Vagina (tissue), 2 donors: ENCODE measurements at regions not wholly inside any gene's neighbourhood (a gene's known extent, or its start where the extent isn't known, plus 50 kb on each side); places are given as distances from the start of the nearest gene placed in this dataset.

Experiments used
- DNase-seq, 2 donors: peaks; one replicate each; pipeline ENCODE4 v3.0.0-alpha.2; 2017; ENCODE audit errors: extremely low spot score in 2 of 2
- H3K27ac ChIP-seq: fragments of 200-600 bp; sonication (generic); one replicate; pipeline ENCODE4 v1.5.1; 2019
- H3K27me3 ChIP-seq: fragments of 200-600 bp; sonication (generic); one replicate; pipeline ENCODE4 v1.5.1; 2019
- H3K36me3 ChIP-seq, 2 donors: fragments of 200-600 bp; sonication (generic); one replicate each; pipeline ENCODE4 v1.5.1; 2017 to 2019
- H3K4me1 ChIP-seq: fragments of 200-600 bp; sonication (generic); one replicate; pipeline ENCODE4 v1.5.1; 2019
- H3K4me3 ChIP-seq, 2 donors: fragments of 200-600 bp; sonication (generic); 1 replicate in 1 of 2; 2 replicates in 1 of 2; pipeline ENCODE4 v1.5.1; 2016 to 2019
- H3K9me3 ChIP-seq: fragments of 200-600 bp; sonication (generic); one replicate; pipeline ENCODE4 v1.5.1; 2019
- CTCF ChIP-seq, 3 experiments: fragments of 450-650 bp in 2 of 3; fragments of 200-600 bp in 1 of 3; sonication (generic) in 1 of 3; IDR thresholded peaks; one replicate each; pipeline ENCODE4 v1.5.1; 2017 to 2019; ENCODE audit warnings: antibody characterized with exemption in 3 of 3, mild to moderate bottlenecking in 2 of 3, moderate library complexity in 2 of 3
- POLR2A ChIP-seq, 2 donors: fragments of 450-650 bp; IDR thresholded peaks; one replicate each; pipeline ENCODE4 v1.6.1; 2017; ENCODE audit warnings: antibody characterized with exemption in 2 of 2, mild to moderate bottlenecking in 2 of 2, moderate library complexity in 2 of 2
- POLR2AphosphoS5 ChIP-seq, 2 donors: sonication (generic); formaldehyde crosslinking; IDR thresholded peaks; one replicate each; pipeline ENCODE4 v1.9.0; 2017; ENCODE audit warnings: antibody characterized with exemption in 2 of 2, mild to moderate bottlenecking in 2 of 2, low read depth in 1 of 2; ENCODE audit not compliant: insufficient read depth in 1 of 2
- intact Hi-C: fragments of 100-400 bp; cut with DNase I; formaldehyde crosslinking; loops from one replicate; pipeline ENCODE4 v1.15.1; 2023

GRCh38 chr20:56158489-56158888 is 90.0 kb upstream of the MC3R start:
- H3K36me3 ChIP-seq = no peaks in the 10 kb centered on the region
- intact Hi-C loops = no loop called here
- TF ChIP-seq CTCF (IDR thresholded peaks at IDR 0.05) = no peak
- no peak for TF ChIP-seq POLR2A (IDR thresholded peaks at IDR 0.05)
- TF ChIP-seq POLR2AphosphoS5 (IDR thresholded peaks at IDR 0.05; ENCODE audit: insufficient read depth in 1 of 2, low read depth in 1 of 2) = no peak
- H3K4me1 ChIP-seq = no peaks in the 10 kb centered on the region
- H3K27ac ChIP-seq = no peak overlapping the region
- no peaks in the 10 kb centered on the region for H3K9me3 ChIP-seq
- H3K27me3 ChIP-seq = no peaks in the 10 kb centered on the region
- no peak overlapping the region for H3K4me3 ChIP-seq
- DNase-seq = no peak

GRCh38 chr20:56160956-56161355 is 87.6 kb upstream of the MC3R start:
- Histone ChIP-seq H3K27ac (no peak overlapping the region), H3K36me3 (no peaks in the 10 kb centered on the region), H3K4me3 (no peak overlapping the region), H3K9me3 (no peaks in the 10 kb centered on the region), H3K4me1 (no peaks in the 10 kb centered on the region), H3K27me3 (no peaks in the 10 kb centered on the region)
- TF ChIP-seq POLR2A (IDR thresholded peaks at IDR 0.05) (no peak), CTCF (IDR thresholded peaks at IDR 0.05) (no peak), POLR2AphosphoS5 (IDR thresholded peaks at IDR 0.05; ENCODE audit: insufficient read depth in 1 of 2, low read depth in 1 of 2) (no peak)
- no peak for DNase-seq
- intact Hi-C loops = no loop called here

GRCh38 chr20:56163806-56164205 is 84.7 kb upstream of the MC3R start:
- intact Hi-C loops = no loop called here
- Histone ChIP-seq H3K27me3 (no peaks in the 10 kb centered on the region), H3K9me3 (no peaks in the 10 kb centered on the region), H3K36me3 (no peaks in the 10 kb centered on the region), H3K4me1 (no peaks in the 10 kb centered on the region), H3K4me3 (no peak overlapping the region), H3K27ac (no peak overlapping the region)
- no peak for TF ChIP-seq CTCF (IDR thresholded peaks at IDR 0.05)
- no peak for TF ChIP-seq POLR2A (IDR thresholded peaks at IDR 0.05)
- no peak for TF ChIP-seq POLR2AphosphoS5 (IDR thresholded peaks at IDR 0.05; ENCODE audit: insufficient read depth in 1 of 2, low read depth in 1 of 2)
- no peak for DNase-seq

GRCh38 chr20:56166781-56167465 is 81.6 kb upstream of the MC3R start:
- H3K9me3 ChIP-seq = no peaks in the 10 kb centered on the region
- intact Hi-C loops = no loop called here
- no peaks in the 10 kb centered on the region for H3K4me1 ChIP-seq
- no peak overlapping the region for H3K4me3 ChIP-seq
- DNase-seq = no peak
- no peaks in the 10 kb centered on the region for H3K27me3 ChIP-seq
- TF ChIP-seq CTCF (IDR thresholded peaks at IDR 0.05) (no peak), POLR2AphosphoS5 (IDR thresholded peaks at IDR 0.05; ENCODE audit: insufficient read depth in 1 of 2, low read depth in 1 of 2) (no peak), POLR2A (IDR thresholded peaks at IDR 0.05) (no peak)
- no peaks in the 10 kb centered on the region for H3K36me3 ChIP-seq
- H3K27ac ChIP-seq = no peak overlapping the region
